Heart left ventricle (tissue), 13 donors: ENCODE measurements at regions not wholly inside any gene's neighbourhood (a gene's known extent, or its start where the extent isn't known, plus 50 kb on each side); places are given as distances from the start of the nearest gene placed in this dataset.
A peak's percentile ranks its signal among the peaks of the same experiment; 100 is the strongest.

ENCODE experiments used
- POLR2A ChIP-seq, 2 donors: fragments of 450-650 bp; IDR thresholded peaks; one replicate each; pipeline ENCODE4 v1.6.1; 2017; ENCODE audit warnings: antibody characterized with exemption in 2 of 2, mild to moderate bottlenecking in 2 of 2, moderate library complexity in 2 of 2
- TF ChIP-seq, protein P1 (sequence below), 12 donors: fragments of 200-600 bp; sonication (generic) in 4 of 12; IDR thresholded peaks; one replicate each; pipeline versions ENCODE4 v1.5.0 to v1.8.0; 2018 to 2022; ENCODE audit warnings: antibody characterized with exemption in 12 of 12, mild to moderate bottlenecking in 5 of 12
- donor health status: ischemic (EF 13 %, LVEDD 7.1; RV severe dilation, severe dysfunction).
- donor health status: DM: no; HTN: yes; CAD: no.
- donor health status: DM: no; HTN: no; CAD: no.
- donor health status: ischemic (EF 25% LVEDD 6.9; RV normal size, moderate dysfunction).
- donor health status: ischemic (EF 25% LVEDD 5.7; RV mildly dilated, moderate dysfunction).
- donor health status: ischemic (EF 35%, LVEDD 5.7; RV mildly dilated, moderate dysfunction).
- donor health status: nonischemic (EF 11% LVEDD 7.7; RV severe dilation, severe dysfunction).
- donor health status: DM: yes; HTN: yes; CAD: no.
- donor health status: PGD.
- donor health status: ischemic (EF 29% LVEDD 5.4; RV normal size, mild dysfunction).
- donor health status: nonischemic (EF 23%, LVEDD 6.1; RV moderate dilation, normal function).

DNA sequence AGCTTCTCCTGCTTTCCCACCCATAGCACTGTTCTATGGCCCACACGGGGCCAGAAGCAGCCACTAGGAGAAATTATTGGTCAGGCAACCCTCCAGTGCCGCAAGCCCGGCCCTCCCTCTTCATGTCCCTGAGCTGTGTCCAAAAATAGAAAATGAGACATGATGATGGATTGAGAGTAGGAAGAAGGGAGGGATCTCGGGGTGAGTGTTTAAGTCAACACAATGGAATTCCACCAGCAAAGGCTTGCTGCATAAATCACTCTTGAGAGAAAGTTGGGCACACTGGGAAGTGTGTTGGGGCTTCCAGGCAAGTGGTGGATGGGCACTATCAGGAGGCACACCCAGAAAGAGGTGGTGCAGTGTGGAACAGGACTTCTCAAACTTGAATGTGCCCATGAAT is 94.2 kb downstream of the LLPH start:
- TF ChIP-seq, protein P1, sequence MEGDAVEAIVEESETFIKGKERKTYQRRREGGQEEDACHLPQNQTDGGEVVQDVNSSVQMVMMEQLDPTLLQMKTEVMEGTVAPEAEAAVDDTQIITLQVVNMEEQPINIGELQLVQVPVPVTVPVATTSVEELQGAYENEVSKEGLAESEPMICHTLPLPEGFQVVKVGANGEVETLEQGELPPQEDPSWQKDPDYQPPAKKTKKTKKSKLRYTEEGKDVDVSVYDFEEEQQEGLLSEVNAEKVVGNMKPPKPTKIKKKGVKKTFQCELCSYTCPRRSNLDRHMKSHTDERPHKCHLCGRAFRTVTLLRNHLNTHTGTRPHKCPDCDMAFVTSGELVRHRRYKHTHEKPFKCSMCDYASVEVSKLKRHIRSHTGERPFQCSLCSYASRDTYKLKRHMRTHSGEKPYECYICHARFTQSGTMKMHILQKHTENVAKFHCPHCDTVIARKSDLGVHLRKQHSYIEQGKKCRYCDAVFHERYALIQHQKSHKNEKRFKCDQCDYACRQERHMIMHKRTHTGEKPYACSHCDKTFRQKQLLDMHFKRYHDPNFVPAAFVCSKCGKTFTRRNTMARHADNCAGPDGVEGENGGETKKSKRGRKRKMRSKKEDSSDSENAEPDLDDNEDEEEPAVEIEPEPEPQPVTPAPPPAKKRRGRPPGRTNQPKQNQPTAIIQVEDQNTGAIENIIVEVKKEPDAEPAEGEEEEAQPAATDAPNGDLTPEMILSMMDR (IDR thresholded peaks at IDR 0.05): peak in 2 of 12 donors; percentile 12 to 22
- no peak for TF ChIP-seq POLR2A (IDR thresholded peaks at IDR 0.05)
